ENCODE measurements at regions not wholly inside any gene's neighbourhood (a gene's known extent, or its start where the extent isn't known, plus 50 kb on each side); places are given as distances from the start of the nearest gene placed in this dataset.

DNA sequence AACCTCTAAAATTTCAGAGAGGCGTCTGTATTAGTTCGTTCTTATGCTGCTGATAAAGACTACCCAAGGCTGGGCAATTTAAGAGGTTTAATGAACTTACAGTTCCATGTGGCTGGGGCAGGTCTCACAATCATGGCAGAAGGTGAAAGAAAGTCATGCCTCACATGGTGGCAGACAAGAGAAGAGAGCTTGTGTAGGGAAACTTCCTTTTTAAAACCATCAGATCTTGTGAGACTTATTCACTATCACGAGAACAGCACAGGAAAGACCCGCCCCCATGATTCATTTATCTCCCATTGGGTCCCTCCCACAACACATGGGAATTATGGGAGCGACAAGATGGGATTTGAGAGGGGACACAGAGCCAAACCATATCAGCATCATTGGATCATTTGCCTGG is 183.2 kb upstream of the SIX2 start:
- FAIRE-seq (no peak), DNase-seq (ENCODE audit: extremely low spot score, insufficient read length, low read depth) (no peak)

GRCh38 chr2:45191976-45192375 is 182.7 kb upstream of the SIX2 start:
- DNase-seq (ENCODE audit: extremely low spot score, insufficient read length, low read depth) (no peak), FAIRE-seq (no peak)

DNA sequence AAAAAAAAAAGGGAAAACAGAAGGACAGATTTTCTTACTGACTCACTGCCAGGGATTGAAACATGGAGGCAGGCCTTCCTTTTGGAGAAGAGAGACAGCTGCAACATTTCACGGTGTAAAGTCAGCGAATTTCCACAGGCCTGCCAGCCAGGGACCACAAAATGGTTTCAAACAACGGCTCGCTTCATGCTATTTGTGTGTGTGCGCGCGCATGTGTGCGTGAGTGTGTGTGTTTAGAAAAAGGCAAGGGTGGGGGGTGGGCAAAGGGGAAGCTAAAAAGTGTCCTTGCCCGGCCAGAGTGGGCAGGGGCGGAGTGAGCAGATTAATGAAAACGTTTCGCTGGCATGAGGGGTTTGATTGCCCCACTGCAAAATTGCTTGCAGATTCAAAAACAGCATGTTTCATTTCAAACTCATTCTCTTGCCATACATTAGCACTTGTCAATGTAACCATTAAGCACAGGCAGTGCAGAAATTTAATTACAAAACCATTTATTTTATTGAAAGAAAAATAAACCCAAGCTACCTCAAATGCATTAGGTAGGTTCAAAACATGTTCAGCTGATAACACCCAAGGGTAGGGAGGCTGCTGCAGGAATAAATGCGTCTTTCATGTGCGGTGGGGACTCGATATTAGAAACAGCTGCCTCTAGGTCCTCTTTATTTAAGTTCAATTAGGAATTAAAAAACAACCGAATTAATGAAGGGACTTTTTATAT is 182.1 kb upstream of the SIX2 start:
- no peak for FAIRE-seq
- DNase-seq (ENCODE audit: extremely low spot score, insufficient read length, low read depth) = no peak

DNA sequence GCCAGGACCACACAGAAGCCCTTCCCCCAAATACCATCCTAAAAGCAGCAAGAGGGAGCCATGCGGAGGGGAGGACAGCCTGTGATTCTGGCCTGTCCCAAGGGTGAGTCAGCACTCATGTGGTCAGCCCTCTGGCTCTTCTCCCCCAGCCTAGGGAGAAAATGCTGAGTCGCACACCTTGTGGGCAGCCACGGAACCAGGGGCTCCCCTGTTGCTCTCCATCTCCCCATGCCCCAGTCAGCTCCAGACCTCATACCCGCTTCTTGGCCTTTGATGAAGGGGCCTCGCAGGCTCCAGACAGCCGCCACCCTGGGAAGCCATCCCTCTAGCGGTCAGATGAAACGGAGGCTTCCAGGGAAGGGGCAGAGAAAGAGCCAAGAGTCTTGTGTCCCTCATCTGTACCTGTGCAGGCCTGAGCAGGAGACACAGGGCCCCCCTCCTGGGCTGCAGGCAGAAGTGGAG is 181.3 kb upstream of the SIX2 start:
- no peak for FAIRE-seq
- DNase-seq (ENCODE audit: extremely low spot score, insufficient read length, low read depth) = no peak

DNA sequence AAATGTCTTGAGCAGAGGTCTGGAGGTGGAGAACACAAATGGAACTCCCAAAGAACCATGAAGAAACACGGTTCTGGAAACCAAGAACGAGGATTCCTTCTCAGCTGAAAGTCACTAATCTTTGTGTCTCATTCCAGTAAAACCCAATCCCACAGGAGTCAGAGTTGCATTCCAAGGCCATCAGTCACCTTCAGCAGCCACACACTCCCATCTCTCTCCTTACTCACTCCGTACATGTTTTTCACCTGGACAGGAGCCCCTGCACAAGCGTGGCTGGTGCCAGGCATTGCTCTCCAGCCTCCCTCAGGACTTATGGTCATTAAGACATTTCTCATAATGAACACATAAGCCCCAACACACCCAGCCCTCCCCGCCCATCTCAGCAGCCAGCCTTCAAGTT is 175.4 kb upstream of the SIX2 start:
- DNase-seq (ENCODE audit: extremely low spot score, insufficient read length, low read depth) (no peak), FAIRE-seq (no peak)

DNA sequence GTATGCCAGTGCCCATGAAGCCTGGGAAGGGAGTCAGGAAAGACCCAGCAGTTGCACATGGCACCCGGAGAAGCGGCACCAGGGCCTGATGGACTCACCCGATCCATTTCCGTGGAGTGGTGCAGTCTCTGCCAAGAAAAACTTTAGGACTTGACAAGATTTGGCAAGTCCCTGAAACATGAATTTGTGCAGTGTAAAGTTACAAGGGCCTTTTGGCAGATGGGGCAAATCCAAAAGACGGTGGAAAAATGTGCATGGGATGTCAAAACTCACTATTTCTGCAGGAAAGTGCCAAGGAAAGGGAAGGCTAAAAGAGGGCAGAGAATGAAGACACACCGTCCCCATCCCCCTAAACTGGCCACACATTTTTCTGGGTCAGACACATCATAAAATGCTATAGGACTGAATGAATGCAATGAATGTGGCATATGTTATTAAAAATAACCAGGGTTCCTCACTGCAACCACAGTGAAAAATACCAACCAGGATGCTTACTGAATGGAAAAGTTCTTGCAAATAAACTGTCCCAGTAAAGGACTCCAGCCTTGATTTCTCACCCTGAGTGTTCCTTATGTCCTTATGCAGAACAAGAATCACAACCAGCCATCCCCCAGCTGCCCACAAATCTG is 173.5 kb upstream of the SIX2 start:
- FAIRE-seq = no peak
- DNase-seq (ENCODE audit: extremely low spot score, insufficient read length, low read depth) = no peak

- DNase-seq (ENCODE audit: extremely low spot score, insufficient read length, low read depth) (no peak), FAIRE-seq (no peak)
These were observed 171.5 kb upstream of the SIX2 start for GRCh38 chr2:45180779-45181178.

GRCh38 chr2:45180033-45180746 is 170.9 kb upstream of the SIX2 start:
- no peak for FAIRE-seq
- DNase-seq (ENCODE audit: extremely low spot score, insufficient read length, low read depth) = no peak

DNA sequence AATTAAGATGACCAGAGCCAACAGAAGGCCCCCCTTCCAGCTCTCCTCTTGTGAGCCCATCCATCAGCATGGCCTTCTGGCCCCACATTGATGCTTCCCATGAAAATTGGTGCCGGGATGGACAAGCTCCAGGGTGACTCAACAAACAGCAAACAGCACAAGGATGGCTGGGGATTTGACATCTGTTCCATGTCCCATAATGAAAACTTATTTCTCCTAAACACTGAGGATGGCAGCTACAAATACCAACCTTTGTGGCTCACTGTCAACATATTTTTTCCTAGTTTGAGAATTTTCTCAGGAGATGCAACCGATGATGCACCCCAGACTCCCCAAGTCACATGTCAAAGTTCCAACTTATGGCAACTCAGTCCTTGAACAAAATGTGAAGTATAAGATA is 169.6 kb upstream of the SIX2 start:
- DNase-seq (ENCODE audit: extremely low spot score, insufficient read length, low read depth) = no peak
- FAIRE-seq = no peak

- DNase-seq (ENCODE audit: extremely low spot score, insufficient read length, low read depth) = no peak
- no peak for FAIRE-seq
These were observed 169.1 kb upstream of the SIX2 start for GRCh38 chr2:45178359-45178758.

DNA sequence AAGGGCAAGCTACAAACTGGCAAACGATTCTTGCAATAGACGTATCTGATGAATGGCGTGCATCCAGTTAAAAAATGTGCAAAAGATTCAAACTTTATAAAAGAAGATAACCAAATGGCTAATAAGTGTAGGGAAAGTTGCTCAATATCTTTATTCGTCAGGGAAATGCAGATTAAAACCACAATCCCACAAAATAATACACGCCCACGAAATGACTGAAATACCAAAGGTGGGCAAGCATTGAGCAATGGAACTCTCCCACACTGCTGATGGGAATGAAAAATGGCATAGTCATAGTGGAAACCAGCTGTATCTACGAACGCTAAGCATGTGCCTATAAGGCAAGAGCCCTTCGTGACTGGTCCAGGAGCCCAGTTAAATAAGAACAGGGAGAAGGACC is 168.6 kb upstream of the SIX2 start:
- DNase-seq (ENCODE audit: extremely low spot score, insufficient read length, low read depth) (no peak), FAIRE-seq (no peak)

DNA sequence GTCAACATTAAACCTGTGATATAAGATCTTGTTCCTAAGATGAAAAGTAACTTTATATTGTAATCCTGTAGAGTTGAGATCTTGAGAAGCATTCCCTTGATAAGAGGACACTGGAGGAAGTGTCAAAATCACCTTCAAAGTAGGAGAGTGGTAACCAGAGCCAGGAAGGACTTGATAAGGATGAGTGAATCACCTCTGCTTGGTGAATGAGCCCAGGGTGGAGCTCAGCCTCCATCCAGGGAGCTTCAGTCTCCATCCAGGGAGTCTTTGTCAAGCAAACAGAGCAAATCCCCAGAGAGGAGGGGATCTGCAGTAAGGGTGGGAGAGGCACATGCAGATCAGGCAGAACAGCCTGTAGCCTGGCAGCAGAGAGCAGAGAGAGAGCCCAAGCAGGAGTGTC is 167.1 kb upstream of the SIX2 start:
- FAIRE-seq = no peak

GRCh38 chr2:45173513-45173912 is 164.3 kb upstream of the SIX2 start:
- FAIRE-seq (no peak), DNase-seq (ENCODE audit: extremely low spot score, insufficient read length, low read depth) (no peak)

More for the DNA sequence above, 167.1 kb upstream of the SIX2 start:
- DNase-seq (ENCODE audit: extremely low spot score, insufficient read length, low read depth) = no peak

DNA sequence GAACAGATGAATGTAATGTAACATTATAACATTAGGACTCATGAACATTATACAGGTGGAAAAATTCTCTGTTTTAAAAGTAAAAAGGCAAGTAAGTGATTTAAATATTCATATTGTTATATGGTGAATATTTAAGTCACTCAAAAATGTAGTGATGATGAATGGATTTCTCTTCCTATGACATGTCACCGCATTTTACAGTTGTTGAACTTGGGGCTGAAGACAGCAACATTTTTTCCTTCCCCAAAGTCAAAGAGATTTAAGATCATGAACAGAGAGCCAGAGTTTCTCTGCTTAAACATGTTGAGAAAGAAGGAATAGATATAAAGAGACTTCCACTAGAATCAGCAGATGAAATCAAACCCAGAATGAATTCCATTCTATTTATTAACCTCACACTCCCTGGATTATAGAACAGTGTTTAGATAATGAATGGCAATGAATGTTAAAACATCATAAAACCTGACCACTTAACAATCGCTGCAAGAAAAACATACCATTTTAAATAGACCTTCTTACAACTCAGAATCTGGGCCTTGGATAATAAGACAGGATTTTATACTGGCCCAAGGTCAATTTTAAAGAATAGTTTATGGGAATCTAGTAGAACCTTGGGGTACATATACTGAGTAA is 163.6 kb upstream of the SIX2 start:
- no peak for FAIRE-seq
- no peak for DNase-seq (ENCODE audit: extremely low spot score, insufficient read length, low read depth)

DNA sequence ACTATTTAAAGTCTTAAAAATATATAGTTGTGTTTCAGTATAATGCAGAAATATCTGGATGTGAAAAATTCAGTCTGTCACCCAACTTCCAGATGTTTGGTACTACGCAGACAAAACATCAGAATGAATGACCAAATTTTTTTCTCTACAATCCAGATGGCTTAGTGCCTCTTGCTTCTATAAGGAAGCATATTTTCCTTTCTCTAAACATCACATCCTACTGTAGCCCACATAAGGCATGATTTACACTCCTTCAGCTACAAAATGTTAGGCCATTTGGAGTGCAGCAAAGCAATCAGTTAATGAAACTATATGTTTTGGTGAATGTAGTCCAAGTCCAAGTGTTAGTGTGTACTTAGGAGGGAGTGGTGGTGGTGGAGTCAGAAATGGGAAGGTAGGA is 162.9 kb upstream of the SIX2 start:
- FAIRE-seq (no peak), DNase-seq (ENCODE audit: extremely low spot score, insufficient read length, low read depth) (no peak)

DNA sequence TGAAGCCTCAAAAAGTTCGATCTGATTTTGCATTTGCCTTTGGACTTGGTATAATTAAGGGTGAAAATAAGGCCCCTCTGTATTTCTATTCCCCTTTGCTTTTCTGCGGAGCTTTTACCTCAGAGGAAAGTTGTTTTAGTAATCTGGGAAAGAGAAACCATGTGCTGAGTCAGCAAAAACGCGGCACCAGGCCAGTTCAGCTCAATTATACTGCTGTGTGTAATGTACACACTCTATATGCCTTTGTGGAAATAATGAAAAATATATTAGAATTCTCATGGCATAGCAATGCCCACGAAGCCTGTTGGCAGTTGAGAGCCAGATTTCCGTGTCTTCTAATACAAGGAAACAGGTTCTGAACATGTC is 161.9 kb upstream of the SIX2 start:
- FAIRE-seq (no peak), DNase-seq (ENCODE audit: extremely low spot score, insufficient read length, low read depth) (no peak)

DNA sequence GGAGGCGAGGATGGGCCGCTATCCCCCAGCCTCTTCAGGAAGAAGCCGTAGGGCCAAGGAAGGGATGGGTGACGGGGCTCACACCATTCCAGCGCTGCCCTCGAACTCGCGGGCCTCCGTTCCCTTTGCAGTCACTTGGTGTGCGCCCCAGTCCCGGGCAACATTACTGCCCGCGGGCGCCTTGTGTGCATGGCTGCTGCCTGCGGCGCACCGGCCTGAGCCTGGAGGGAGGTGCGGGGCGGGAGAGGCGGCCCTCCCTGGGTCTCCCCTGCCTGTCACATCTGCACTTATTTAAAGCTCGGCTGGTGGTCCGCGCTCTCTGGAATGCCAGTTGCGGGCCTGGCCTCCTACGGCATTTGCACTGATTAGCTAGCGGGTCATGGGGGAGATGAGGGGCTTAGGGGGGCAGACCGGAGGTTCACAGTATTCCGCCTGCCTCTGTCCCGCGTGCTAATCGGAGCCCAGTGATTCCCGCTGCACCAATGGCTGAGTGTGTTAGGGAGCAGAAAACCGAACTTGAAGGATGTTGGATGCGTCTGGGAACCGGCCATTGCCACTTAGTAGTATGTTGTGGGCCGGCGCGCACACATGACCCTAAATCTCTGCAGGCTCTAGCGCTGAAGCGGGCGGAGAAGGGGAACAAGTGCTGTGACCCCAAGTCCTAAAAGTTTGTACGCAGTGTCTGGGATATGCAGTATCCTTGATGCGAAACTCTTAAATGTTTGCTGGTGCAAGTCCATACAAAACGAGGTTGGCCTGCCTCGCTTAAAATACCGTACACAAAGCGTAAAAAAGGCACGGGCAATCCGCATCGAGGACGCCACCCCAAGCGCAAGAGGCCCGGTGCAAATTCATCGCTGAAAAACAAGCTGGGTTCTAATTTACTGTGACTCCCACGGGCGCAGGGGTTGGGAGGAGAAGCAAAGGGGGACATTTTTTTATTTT is 161.2 kb upstream of the SIX2 start:
- DNase-seq (ENCODE audit: extremely low spot score, insufficient read length, low read depth) = no peak
- FAIRE-seq = no peak

DNA sequence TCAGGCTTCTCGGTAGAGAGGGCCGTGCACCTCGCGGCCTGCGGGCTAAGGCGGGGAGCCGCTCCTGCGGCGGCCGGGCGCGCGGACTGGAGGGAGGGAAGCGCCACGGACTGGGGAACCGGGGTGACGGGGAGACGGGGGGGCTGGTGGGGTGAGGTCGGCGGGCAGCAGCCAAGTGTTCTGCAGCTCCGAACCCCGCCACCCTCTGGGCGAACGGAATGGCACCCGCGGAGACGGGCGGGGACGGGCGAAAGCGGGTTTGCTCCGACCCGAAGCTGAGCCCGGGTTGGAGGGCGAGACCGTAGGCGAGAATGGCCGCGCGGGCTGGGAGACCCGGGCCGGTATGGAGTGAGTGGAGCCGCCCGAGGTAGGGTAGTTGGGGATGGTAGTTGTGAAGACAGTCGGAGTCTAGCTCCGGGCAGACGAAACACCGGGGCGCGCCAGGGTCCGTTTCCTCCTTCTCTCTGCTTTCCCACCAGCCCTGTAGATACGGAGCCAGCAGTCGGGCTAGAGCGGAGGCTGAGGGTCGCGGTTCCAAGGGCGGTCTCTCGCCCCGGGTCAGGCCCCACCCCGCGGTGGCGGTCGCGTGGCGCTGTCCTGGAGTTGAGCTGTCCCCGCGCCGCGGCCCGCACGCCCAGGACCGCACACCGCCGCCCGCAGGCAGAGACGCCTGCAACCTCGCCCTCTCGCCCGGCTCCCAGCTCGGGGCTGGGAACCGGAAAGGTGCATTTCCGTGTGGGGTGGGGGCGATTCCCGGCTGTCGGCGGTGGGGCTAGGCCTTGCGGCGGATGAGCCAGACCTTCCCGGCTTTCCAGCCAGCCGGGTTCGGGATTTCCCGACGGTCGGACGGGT is 160.3 kb upstream of the SIX2 start:
- FAIRE-seq (no peak), DNase-seq (ENCODE audit: extremely low spot score, insufficient read length, low read depth) (no peak)

GRCh38 chr2:45168711-45169338 is 159.6 kb upstream of the SIX2 start:
- FAIRE-seq = no peak
- no peak for DNase-seq (ENCODE audit: extremely low spot score, insufficient read length, low read depth)

All from GM18507 (cell line).